Inferior parietal cortex (tissue), 1 donor: ENCODE measurements at regions not wholly inside any gene's neighbourhood (a gene's known extent, or its start where the extent isn't known, plus 50 kb on each side); places are given as distances from the start of the nearest gene placed in this dataset.
"Not testable (repeated sequence)": the region's sequence is repeated elsewhere in the genome, so short reads cannot be mapped to it uniquely, and the experiment has no call there.

Experiments used
- DNase-seq: peaks from one replicate; pipeline ENCODE4 v3.0.0-alpha.2; 2016; ENCODE audit errors: extremely low spot score

- no peak for DNase-seq
These were observed 168.0 kb upstream of the CHD6 start for GRCh38 chr20:41786158-41786557.

GRCh38 chr20:41784209-41784958 lies 166.2 kb upstream of the CHD6 start:
- DNase-seq = no peak

- DNase-seq = no peak
These were observed 165.4 kb upstream of the CHD6 start for GRCh38 chr20:41783423-41784208.

GRCh38 chr20:41782730-41783406 lies 164.7 kb upstream of the CHD6 start:
- no peak for DNase-seq

- DNase-seq = no peak
These were observed 164.1 kb upstream of the CHD6 start for GRCh38 chr20:41782255-41782654.

- DNase-seq = no peak
These were observed 158.2 kb upstream of the CHD6 start for GRCh38 chr20:41776421-41776820.

- no peak for DNase-seq
These were observed 156.1 kb upstream of the CHD6 start for GRCh38 chr20:41774291-41774690.

- no peak for DNase-seq
These were observed 152.8 kb upstream of the CHD6 start for GRCh38 chr20:41770965-41771364.

GRCh38 chr20:41770427-41770826 lies 152.2 kb upstream of the CHD6 start:
- DNase-seq = no peak

GRCh38 chr20:41769592-41770018 lies 151.4 kb upstream of the CHD6 start:
- DNase-seq = no peak

GRCh38 chr20:41750137-41750536 lies 132.0 kb upstream of the CHD6 start:
- no peak for DNase-seq

GRCh38 chr20:41748756-41749582 lies 130.8 kb upstream of the CHD6 start:
- no peak for DNase-seq

- no peak for DNase-seq
These were observed 129.9 kb upstream of the CHD6 start for GRCh38 chr20:41748051-41748450.

- no peak for DNase-seq
These were observed 129.0 kb upstream of the CHD6 start for GRCh38 chr20:41747226-41747625.

GRCh38 chr20:41746635-41747034 lies 128.5 kb upstream of the CHD6 start:
- DNase-seq = no peak

- DNase-seq = peak; percentile 77
These were observed 120.5 kb upstream of the CHD6 start for GRCh38 chr20:41738604-41739206.

GRCh38 chr20:41735949-41736348 lies 117.8 kb upstream of the CHD6 start:
- no peak for DNase-seq

- peak; percentile 48 for DNase-seq
These were observed 116.3 kb upstream of the CHD6 start for GRCh38 chr20:41734506-41734945.

- DNase-seq = no peak
These were observed 115.0 kb upstream of the CHD6 start for GRCh38 chr20:41733151-41733550.

- not testable (repeated sequence) for DNase-seq
These were observed 113.0 kb upstream of the CHD6 start for GRCh38 chr20:41731198-41731597.

GRCh38 chr20:41727681-41728080 lies 109.5 kb upstream of the CHD6 start:
- DNase-seq = not testable (repeated sequence)
